MCF 10A (cell line): ENCODE measurements at regions not wholly inside any gene's neighbourhood (a gene's known extent, or its start where the extent isn't known, plus 50 kb on each side); places are given as distances from the start of the nearest gene placed in this dataset.

Experiments used
- BruUV-seq: library from RNA; stranded (reverse); fragments of 400-500 nt; replicated peaks from 2 replicates; lab custom pipeline; 2021; lab: Mats Ljungman, UMichigan
- CTCF ChIA-PET: fragments of 300-600 bp; sonication (Branson Sonifier 250); formaldehyde crosslinking; extraction: SDS; loops from one replicate; lab custom pipeline; 2021; ENCODE audit warnings: antibody characterized with exemption, inconsistent platforms; lab: Yijun Ruan, JAX
- POLR2A ChIA-PET: fragments of 300-600, 350-650 bp; sonication (Branson Sonifier 250); formaldehyde crosslinking; extraction: SDS; loops from one replicate; lab custom pipeline; 2020; ENCODE audit warnings: antibody characterized with exemption, inconsistent platforms; lab: Yijun Ruan, JAX
- DNase-seq: peaks from one replicate; pipeline ENCODE4 v3.0.0-alpha.2; 2018; ENCODE audit not compliant: unreplicated experiment
- H3K27ac Mint-ChIP-seq: one replicate; pipeline ENCODE4 v1.8.0; 2022; ENCODE audit warnings: mild to moderate bottlenecking, low read depth, mixed read lengths; ENCODE audit not compliant: unreplicated experiment
- H3K27me3 Mint-ChIP-seq: one replicate; pipeline ENCODE4 v1.8.0; 2022; ENCODE audit warnings: mixed read lengths; ENCODE audit not compliant: insufficient read depth, unreplicated experiment
- H3K36me3 Mint-ChIP-seq: one replicate; pipeline ENCODE4 v1.8.0; 2022; ENCODE audit warnings: mild to moderate bottlenecking, moderate library complexity, mixed read lengths; ENCODE audit not compliant: insufficient read depth, unreplicated experiment
- H3K4me1 Mint-ChIP-seq: one replicate; pipeline ENCODE4 v1.8.0; 2022; ENCODE audit warnings: mixed read lengths; ENCODE audit not compliant: insufficient read depth, unreplicated experiment
- H3K4me3 Mint-ChIP-seq: one replicate; pipeline ENCODE4 v1.8.0; 2022; ENCODE audit warnings: mild to moderate bottlenecking, moderate library complexity, mixed read lengths; ENCODE audit not compliant: unreplicated experiment
- H3K9me3 Mint-ChIP-seq: one replicate; pipeline ENCODE4 v1.8.0; 2022; ENCODE audit warnings: mixed read lengths; ENCODE audit not compliant: unreplicated experiment
- CTCF ChIP-seq: fragments of 200-600 bp; IDR thresholded peaks from one replicate; pipeline ENCODE4 v1.8.0; 2022; ENCODE audit warnings: antibody characterized with exemption, mild to moderate bottlenecking; ENCODE audit not compliant: unreplicated experiment
- intact Hi-C: fragments of 100-400 bp; cut with micrococcal nuclease; formaldehyde crosslinking; loops from 2 replicates; pipeline ENCODE4 v1.14.1; 2022

- intact Hi-C loops, result no loop called here
- Mint-ChIP-seq H3K4me1 (no peaks in the 10 kb centered on the region), H3K27ac (no peak overlapping the region), H3K9me3 (no peaks in the 10 kb centered on the region), H3K36me3 (no peaks in the 10 kb centered on the region), H3K4me3 (no peak overlapping the region), H3K27me3 (no peaks in the 10 kb centered on the region)
- BruUV-seq, result no TSS peak
- no peak for DNase-seq
- ChIA-PET POLR2A (no interaction called here), CTCF (no interaction called here)
- no peak for TF ChIP-seq CTCF
Measured at GRCh38 chr10:105921348-105921747, 1243.2 kb downstream of the SORCS1 start.

DNA sequence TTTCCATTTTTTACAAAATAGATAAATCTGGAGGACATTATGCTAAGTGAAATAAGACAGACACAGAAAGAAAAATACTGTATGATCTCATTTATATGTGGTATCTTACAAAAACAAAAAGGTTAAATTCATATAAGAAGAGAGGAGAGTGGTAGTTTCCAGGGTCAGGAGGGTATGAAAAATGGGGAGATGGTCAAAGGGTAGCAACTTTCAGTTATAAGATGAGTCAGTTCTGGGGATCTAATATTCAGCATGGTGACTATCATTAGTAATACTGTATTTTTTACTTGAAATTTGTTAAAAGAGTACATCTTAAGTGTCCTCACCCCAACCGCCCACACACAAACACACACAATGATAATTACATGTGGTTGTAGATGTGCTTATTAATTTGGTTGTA lies 1250.1 kb downstream of the SORCS1 start:
- Mint-ChIP-seq H3K36me3 (no peaks in the 10 kb centered on the region), H3K4me1 (no peaks in the 10 kb centered on the region), H3K9me3 (no peaks in the 10 kb centered on the region), H3K27me3 (no peaks in the 10 kb centered on the region), H3K4me3 (no peak overlapping the region), H3K27ac (no peak overlapping the region)
- no peak for DNase-seq
- intact Hi-C loops, result no loop called here
- CTCF ChIA-PET, result no interaction called here
- POLR2A ChIA-PET, result no interaction called here
- no peak for TF ChIP-seq CTCF
- no TSS peak for BruUV-seq

GRCh38 chr10:105908701-105909100 lies 1255.8 kb downstream of the SORCS1 start:
- Mint-ChIP-seq H3K4me3 (no peak overlapping the region), H3K27ac (no peak overlapping the region), H3K4me1 (peaks cover 4% of the 10 kb centered on the region), H3K36me3 (no peaks in the 10 kb centered on the region), H3K27me3 (no peaks in the 10 kb centered on the region), H3K9me3 (no peaks in the 10 kb centered on the region)
- no TSS peak for BruUV-seq
- intact Hi-C loops, result no loop called here
- TF ChIP-seq CTCF, result no peak
- ChIA-PET CTCF (interaction anchor here (0.6 to 1.0 kb wide), 4 partner anchors 10 to 839 kb away, joined by 3 read pairs; no protein-coding TSS in a partner anchor), POLR2A (interaction anchor here (1.1 kb wide), 1 partner anchor 71 kb away, joined by 6 read pairs; no protein-coding TSS in a partner anchor)
- no peak for DNase-seq

DNA sequence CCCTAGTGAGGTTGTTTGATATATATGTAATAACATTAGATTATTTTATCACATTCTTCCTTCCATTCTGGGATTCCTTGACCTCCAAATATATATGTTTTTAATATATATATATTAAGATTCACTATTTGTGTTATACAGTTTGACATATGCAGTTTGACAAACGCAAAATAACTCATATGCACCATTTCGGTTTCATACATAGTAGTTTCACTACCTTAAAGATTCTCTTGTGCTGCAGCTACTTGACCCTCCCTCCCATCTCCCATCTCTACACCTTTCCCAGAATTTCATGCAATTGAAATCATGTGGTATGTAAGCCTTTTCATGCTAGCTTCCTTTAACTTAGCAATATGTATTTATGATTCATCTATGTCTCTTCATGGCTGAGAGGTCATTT lies 1244.4 kb downstream of the SORCS3 start:
- no peak for DNase-seq
- ChIA-PET POLR2A (no interaction called here), CTCF (no interaction called here)
- Mint-ChIP-seq H3K9me3 (no peaks in the 10 kb centered on the region), H3K27ac (no peak overlapping the region), H3K4me3 (no peak overlapping the region), H3K27me3 (no peaks in the 10 kb centered on the region), H3K36me3 (peaks cover 7% of the 10 kb centered on the region), H3K4me1 (no peaks in the 10 kb centered on the region)
- TF ChIP-seq CTCF, result no peak
- BruUV-seq, result no TSS peak
- intact Hi-C loops, result no loop called here
